Stimulated activated CD8-positive, alpha-beta memory T cell treated with anti-CD3 and anti-CD28 coated beads, Interleukin-12 subunit alpha, Interleukin-12 subunit beta, amount 100 ng/mL, for 24 hours (primary cell): ENCODE measurements at regions not wholly inside any gene's neighbourhood (a gene's known extent, or its start where the extent isn't known, plus 50 kb on each side); places are given as distances from the start of the nearest gene placed in this dataset.
"Not testable (repeated sequence)": the region's sequence is repeated elsewhere in the genome, so short reads cannot be mapped to it uniquely, and the experiment has no call there.

Experiments
- DNase-seq: peaks from one replicate; pipeline ENCODE4 v3.0.0-alpha.2; 2020; ENCODE audit errors: extremely low read depth

DNA sequence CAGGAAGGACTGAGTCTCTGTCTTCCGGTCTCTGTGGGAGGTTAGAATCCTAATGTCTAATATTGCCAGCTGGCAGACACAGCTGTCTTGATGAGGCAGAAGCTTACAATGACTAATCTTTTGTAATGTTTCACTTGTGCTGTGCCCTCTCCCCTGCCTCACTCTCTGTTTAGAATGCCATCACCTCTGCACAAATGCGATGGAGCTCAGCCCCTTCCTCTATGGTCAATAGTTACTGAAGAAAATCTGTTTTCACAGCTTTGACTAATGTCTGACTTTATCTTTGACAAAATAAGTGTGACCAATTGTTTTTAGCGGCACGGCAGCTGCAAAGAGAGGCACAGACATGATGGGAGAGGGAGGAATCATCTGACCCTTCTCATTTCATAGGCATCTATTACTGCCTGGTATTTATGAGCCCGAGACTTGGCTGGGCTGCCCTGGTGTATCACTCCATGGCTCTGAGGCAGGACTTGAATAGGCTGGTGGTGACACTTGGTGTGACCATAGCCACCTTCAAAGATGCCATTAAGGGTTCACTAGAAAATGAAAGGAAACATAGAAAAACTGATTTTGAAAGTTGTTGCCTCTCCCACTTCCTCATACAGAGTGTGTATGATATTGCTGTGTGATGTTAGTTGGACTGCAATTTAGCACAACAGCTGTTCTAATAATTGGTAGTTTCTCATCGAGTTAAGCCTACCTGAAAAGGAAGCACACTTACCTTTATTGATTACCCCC, 163.2 kb upstream of the NBPF11 start:
- DNase-seq, result no peak

DNA sequence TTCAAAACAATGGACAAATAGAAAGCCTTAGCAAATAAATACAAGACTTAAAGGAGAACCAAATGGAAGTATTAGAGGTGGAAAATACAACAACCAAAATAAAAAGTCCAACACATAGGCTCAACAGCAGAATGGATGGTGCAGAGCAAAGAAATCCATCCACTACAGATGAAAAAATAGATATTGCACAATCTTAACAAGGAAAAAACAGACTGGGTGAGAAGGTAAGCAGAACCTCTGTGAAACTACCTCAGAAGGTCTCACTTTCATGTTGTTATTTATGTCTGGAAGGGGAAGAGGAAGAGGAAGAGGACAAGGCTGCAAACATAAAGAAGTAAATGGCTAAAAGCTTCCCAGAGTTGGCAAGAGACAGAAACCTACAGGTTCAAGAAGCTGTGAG, 158.7 kb upstream of the NBPF11 start:
- DNase-seq, result no peak

DNA sequence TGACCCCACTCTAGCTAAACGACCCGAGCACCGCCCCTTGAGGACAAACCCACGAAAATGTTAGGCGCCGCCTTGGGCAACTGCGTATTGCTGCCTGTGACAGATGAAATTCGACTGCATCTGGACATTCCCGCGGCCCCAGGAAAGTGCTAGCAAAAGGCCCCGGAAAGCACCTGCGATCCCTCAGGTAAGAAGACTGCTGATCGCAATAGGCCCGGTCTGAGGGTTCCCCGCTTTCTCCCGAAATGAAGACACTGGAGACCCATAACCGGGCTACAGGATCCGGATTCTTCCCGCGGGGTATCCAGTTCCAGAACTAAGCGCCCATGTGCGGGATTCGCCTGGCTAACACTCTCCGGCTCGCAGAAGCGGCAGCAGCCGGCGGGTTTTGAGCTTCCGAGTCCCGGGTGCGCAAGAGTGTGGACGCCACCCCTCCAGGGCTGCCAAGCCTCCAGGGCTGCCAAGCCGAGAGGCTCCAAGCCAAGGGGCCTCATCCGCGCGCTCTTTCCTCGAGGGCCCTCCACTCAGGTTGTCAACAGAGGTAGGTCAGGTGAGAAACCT, 157.9 kb upstream of the NBPF11 start:
- DNase-seq, result no peak

DNA sequence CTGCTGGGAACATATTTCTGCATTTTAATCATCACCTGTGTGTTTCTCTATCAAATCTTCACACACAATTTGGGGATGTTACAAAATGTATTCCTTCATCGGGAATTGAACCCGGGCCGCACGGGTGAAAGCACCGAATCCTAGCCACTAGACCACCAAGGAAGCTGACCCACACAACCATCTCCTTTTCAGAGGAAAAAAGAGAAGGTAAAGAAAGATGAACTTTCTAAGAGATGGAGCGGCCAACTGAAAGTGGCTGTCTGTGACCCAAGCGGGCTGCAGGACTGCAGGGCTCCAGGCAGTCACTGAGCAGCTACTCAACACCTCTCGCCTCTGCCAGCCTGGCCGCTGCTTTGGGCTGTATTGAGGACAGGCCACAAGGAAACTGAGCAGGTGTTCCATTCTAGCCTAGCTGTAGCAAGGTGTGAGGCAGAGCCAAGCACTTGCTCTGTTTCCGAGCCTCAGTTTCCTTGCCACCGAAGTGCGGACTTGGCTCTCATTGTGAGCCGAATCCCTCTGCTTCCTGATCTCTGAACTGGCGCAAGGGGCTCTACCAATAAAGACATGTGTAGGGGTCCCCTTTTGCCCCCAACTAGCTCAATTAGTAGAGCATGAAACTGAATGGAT, 156.9 kb upstream of the NBPF11 start:
- no peak for DNase-seq

DNA sequence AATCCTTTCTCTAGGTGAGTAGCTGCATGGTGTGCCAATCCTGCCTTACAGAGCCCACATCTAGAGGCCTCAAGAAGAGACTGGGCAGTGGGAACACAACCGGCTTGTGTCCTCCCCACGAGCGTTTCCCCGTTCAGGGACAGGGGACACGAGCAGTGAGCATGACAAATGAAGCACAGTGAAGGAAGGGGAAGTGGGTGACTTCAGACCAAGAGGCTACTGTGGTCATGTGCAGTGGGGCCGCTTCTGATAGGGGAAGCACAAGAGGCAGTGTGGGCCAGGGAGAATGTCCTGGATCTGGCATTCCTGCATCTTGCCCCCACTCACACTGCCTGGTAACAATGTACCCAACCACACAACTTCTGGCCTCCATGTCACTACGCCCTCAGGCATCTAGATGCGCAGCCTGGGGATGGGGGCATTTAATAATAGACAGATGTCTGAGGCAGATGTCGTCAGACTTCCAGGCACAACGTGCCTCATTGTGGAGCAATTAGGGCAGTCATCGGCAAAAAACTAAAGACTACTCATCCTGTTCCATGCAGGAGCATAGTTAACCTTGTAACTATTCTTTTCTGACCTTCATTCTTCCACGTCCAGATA, 155.6 kb upstream of the NBPF11 start:
- no peak for DNase-seq

DNA sequence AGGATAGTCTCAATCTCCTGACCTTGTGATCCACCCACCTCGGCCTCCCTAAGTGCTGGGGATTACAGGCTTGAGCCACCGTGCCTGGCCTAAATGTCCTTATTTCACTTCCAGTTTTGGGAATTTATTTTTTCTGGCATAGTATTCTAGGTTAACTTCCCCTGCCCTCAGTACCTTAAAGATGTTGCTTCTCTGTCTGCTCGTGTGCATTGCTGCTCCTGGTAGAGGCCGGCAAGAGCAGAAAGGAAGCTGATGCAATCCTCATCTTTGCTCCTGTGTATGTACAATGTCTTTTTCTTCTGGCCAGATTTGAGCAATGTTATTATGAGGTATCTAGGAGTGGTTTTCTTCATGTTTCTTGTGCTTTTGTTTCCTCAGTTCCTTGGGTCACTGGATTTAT, 152.9 kb upstream of the NBPF11 start:
- DNase-seq, result not testable (repeated sequence)

DNA sequence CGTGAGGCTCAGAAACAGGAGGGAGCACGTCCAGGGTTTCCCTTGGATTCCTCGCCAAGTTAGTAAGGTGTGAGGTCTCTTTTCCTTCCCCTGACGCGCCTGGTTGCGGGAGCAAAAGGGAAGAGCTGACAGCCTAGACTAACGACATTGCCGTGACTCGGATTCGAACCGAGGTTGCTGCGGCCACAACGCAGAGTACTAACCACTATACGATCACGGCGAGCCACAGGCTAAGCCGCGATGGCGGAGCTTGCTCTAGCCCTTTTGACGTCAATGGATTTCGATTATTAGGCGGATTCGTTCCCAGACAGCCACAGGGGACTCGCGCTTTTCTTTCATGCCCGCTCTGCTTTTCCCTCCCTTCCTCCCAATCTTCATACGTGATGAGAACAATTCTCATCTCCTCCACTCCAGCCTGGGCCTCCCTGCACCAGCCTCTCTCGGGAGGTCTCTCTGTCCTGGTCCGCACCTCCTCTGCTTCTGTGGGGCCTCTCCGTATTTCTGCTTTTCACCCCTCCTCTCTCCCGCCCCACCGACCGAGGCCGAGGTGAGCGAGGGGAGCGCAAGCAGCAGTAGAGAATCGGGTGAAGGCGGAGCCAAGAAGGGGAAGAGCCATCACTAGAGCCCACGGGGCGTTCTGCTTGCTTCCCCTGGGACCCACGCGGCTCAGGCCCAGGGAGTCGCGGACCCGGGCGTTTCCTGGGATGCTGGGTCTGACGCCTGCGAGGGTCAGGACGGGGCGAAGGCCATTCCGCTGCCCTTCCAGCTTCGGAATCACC, 150.7 kb upstream of the NBPF11 start:
- DNase-seq, result peak; percentile 28

DNA sequence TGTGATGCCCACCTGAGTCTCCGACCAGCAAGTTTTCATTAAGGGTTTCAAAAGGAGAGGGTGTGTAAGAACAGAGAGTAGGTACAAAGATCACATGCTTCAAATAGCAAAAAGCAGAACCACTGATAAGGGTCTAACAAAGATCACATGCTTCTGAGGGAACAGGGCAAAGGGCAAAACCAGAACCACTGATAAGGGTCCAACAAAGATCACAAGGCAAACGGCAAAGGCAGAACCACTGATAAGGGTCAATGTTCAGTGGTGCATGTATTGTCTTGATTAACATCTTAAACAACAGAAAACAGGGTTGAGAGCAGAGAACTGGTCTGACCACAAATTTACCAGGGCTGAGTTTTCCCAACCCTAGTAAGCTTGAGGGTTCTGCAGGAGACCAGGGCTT, 145.8 kb upstream of the NBPF11 start:
- DNase-seq, result not testable (repeated sequence)

DNA sequence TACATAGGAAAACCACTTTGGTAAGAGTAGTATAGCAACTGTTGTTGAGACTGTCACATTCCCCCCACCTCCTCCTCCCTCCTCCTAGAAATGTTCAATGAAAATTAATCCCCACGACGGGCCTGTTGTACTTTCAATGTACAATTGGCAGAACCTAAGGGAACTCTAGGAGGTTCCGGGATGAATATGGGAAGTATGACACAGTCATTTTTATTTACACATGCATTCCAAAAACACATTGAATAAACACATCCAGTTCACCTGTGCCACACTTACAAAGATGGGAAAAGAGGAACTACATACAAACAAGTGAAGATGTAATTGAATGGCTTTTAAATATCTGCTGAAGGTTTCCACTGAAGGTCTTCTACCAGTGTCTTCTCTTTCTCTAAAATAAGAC, 144.4 kb upstream of the NBPF11 start:
- no peak for DNase-seq

DNA sequence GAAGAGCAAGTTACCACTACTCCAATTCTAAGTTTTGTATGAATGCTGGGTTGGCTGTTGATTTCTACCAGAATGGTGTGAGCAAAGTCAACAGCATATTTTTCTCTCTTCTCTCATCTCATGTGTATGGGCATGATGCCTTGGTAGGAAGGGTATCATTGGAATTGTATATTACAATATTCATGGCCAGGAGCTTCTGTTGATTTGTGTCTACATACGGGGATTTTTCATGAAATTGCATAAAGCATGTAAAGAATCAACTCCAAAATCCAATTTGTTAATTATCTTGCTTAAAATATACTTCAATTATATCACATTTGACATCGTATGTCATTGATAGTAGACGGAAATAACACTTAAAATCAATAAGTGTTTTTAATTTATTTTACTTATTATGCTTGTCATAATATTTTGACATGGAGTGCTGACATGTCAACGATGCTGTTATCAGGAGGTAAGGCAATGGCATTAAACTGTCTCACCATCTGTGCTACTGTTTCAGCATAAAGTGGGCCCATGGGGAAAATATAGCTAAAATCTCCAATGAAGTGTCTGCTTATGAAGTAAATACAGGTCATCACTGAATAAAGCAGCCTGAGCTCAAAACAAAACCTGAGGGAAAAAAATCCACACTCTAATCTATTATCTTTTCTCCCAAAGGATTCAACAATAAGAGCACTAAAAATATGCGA, 142.2 kb upstream of the NBPF11 start:
- DNase-seq, result no peak

DNA sequence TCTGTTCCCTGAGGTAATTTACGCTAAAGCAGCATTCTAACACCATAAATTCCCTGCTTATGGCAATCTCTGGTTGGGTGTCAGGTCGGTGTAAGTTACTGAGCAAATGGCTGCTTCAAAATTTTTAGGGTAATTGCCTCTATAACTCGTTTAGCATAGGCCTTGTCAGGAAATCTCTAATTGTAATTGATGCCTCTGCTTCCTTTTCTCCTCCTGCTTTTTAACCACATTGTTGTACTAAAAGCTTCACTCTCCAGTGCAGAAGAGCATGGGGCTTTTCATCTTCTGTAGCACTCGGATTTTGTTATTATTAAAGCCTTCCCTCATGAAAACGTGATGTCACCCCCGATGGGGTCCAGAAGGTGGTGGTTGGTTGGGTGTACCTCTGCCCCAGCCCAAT, 141.6 kb upstream of the NBPF11 start:
- DNase-seq, result no peak

DNA sequence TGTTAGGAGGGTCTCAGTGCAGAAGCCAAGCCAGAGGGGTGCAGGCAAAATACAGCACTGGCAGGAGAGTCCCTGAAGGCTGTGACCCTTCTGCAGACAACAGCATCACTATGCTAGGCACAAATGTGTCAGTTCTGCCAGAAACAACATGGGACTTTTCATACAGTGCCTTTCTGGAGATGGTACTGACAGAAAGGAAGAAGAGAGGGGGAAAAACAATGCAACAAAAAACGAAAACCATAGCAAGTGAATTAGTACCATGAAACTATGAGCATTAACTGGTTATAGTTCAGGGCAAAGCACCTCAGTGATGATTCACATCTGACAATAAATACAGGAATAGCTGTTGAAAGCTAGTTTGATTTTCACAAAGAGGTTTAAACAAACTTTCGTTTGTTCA, 140.8 kb upstream of the NBPF11 start:
- DNase-seq, result no peak

DNA sequence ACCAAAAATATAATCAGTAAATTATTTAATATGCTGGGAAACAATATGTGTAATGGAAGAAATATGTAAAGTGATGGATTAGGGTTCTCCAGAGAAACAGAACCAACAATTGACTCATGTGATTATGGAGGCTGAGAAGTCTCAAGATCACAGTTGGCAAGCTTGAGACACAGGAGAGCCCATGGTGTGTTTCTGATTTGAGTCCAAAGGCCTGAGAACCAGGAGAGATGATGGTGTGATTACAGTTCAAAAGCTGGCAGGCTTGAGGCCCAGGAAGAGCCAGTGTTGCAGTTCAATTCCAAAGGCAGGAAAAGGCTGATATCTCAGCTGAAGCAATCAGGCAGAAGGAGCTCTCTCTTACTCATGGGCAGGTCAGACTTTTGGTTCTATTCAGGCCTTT, 138.8 kb upstream of the NBPF11 start:
- no peak for DNase-seq

DNA sequence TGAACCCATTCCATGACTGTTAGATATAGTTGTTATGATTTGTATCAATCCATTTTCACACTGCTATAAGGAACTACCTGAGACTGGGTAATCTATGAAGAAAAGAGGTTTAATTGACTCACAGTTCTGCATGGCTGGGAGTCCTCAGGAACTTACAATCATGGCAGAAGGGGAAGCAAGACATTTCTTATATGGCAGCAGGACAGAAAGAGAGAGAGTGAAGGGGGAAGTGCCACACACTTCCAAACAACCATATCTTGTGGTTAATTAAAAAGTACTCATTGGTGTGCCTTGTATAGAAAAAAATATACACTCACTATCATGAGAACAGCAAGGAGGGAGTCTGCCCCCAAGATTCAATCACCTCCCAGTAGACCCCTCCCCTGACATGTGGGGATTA, 137.6 kb upstream of the NBPF11 start:
- DNase-seq, result no peak

DNA sequence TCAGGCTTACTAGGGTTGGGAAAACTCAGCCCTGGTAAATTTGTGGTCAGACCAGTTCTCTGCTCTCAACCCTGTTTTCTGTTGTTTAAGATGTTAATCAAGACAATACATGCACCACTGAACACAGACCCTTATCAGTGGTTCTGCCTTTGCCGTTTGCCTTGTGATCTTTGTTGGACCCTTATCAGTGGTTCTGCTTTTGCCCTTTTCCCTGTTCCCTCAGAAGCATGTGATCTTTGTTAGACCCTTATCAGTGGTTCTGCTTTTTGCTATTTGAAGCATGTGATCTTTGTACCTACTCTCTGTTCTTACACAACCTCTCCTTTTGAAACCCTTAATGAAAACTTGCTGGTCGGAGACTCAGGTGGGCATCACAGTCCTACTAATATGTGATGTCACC, 133.9 kb upstream of the NBPF11 start:
- DNase-seq, result not testable (repeated sequence)

DNA sequence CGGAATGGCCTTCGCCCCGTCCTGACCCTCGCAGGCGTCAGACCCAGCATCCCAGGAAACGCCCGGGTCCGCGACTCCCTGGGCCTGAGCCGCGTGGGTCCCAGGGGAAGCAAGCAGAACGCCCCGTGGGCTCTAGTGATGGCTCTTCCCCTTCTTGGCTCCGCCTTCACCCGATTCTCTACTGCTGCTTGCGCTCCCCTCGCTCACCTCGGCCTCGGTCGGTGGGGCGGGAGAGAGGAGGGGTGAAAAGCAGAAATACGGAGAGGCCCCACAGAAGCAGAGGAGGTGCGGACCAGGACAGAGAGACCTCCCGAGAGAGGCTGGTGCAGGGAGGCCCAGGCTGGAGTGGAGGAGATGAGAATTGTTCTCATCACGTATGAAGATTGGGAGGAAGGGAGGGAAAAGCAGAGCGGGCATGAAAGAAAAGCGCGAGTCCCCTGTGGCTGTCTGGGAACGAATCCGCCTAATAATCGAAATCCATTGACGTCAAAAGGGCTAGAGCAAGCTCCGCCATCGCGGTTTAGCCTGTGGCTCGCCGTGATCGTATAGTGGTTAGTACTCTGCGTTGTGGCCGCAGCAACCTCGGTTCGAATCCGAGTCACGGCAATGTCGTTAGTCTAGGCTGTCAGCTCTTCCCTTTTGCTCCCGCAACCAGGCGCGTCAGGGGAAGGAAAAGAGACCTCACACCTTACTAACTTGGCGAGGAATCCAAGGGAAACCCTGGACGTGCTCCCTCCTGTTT, 128.9 kb upstream of the NBPF11 start:
- not testable (repeated sequence) for DNase-seq

DNA sequence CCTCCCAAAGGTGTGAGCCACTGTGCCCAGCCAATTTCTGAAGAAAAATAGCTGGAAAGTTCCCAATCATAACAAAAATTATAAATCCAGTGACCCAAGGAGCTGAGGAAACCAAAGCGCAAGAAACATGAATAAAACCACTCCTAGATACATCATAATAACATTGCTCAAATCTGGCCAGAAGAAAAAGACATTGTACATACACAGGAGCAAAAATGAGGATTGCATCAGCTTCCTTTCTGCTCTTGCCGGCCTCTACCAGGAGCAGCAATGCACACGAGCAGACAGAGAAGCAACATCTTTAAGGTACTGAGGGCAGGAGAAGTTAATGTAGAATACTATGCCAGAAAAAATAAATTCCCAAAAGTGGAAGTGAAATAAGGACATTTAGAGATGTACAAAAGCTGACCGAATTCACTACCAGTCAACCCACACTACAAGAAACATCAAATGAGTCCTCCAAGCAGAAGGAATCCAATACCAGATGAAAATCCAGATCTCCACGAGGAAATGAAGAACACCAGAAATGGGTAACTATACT, 127.0 kb upstream of the NBPF11 start:
- not testable (repeated sequence) for DNase-seq

DNA sequence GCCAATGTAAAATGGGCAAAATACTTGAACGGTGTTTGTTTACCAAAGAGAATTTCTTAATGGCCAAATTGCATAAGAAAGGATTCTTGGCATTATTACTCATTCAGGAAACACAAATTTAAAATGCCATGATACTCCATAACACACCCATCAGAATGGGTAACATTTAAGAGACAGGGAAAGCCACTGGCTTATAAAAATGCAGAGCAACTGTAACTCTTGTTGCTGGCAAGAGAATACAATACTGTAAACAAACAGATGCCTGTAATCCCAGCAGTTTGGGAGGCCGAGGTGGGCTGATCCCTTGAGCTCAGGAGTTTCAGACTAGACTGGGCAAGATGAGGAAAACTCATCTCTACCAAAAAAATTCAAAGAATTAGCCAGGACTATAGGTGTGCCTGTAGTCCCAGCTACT, 125.8 kb upstream of the NBPF11 start:
- not testable (repeated sequence) for DNase-seq

DNA sequence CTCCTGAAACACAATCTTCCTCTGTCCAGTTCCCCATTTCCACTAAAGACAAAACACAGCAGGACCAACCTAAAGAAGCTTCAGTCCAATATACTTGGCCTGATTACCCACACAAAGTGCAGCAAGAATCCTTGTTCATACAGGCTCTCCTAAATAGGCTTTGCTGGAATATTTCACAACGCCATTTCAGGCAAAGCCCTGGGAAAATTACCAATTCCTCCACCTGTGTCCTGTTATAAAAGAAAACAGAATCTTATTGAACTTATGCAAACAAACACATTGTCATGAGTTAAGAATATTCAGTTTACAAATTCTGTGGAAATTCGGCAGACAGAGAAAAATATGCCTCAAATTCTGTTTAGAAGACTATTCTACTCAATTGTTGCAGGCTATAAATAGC, 115.0 kb upstream of the NBPF11 start:
- DNase-seq, result not testable (repeated sequence)
